MM.1S (cell line): ENCODE measurements at regions not wholly inside any gene's neighbourhood (a gene's known extent, or its start where the extent isn't known, plus 50 kb on each side); places are given as distances from the start of the nearest gene placed in this dataset.

Experiments used
- DNase-seq: peaks from one replicate; pipeline ENCODE4 v3.0.0-alpha.2; 2015
- H2AFZ ChIP-seq: fragments of 300-600 bp; sonication (generic); 2 replicates; pipeline ENCODE4 v1.6.0; 2016; ENCODE audit warnings: antibody characterized with exemption, low read length
- H3F3A ChIP-seq: fragments of 300-600 bp; sonication (generic); 2 replicates; pipeline ENCODE4 v1.6.1; 2016; ENCODE audit warnings: mild to moderate bottlenecking, antibody characterized with exemption, low read length, moderate library complexity, mixed read lengths; ENCODE audit not compliant: insufficient read depth
- H3K27ac ChIP-seq: fragments of 300-600 bp; sonication (generic); 2 replicates; pipeline ENCODE4 v1.5.1; 2016; ENCODE audit warnings: mild to moderate bottlenecking, low read length
- H3K27me3 ChIP-seq: fragments of 300-600 bp; sonication (generic); replicated peaks from 2 replicates; pipeline ENCODE4 v1.6.0; 2016; ENCODE audit warnings: low read length; ENCODE audit not compliant: insufficient read depth
- H3K36me3 ChIP-seq: fragments of 300-600 bp; sonication (generic); replicated peaks from 2 replicates; pipeline ENCODE4 v1.6.1; 2016; ENCODE audit warnings: mild to moderate bottlenecking, low read length, mixed read lengths; ENCODE audit not compliant: insufficient read depth
- H3K4me1 ChIP-seq: fragments of 300-600 bp; sonication (generic); 2 replicates; pipeline ENCODE4 v1.6.1; 2016; ENCODE audit warnings: low read length, mixed read lengths
- H3K4me2 ChIP-seq: fragments of 300-600 bp; sonication (generic); 2 replicates; pipeline ENCODE4 v1.6.0; 2016; ENCODE audit warnings: low read depth, low read length
- H3K4me3 ChIP-seq: fragments of 300-600 bp; sonication (generic); 2 replicates; pipeline ENCODE4 v1.5.1; 2016; ENCODE audit warnings: low read length, mixed read lengths
- H3K79me2 ChIP-seq: fragments of 300-600 bp; sonication (generic); 2 replicates; pipeline ENCODE4 v1.6.1; 2016; ENCODE audit warnings: mixed run types, low read length, mixed read lengths
- H3K9ac ChIP-seq: fragments of 300-600 bp; sonication (generic); 2 replicates; pipeline ENCODE4 v1.6.1; 2016; ENCODE audit warnings: low read length, mixed read lengths
- H3K9me2 ChIP-seq: fragments of 300-600 bp; sonication (generic); replicated peaks from 2 replicates; pipeline ENCODE4 v1.6.1; 2016; ENCODE audit warnings: mild to moderate bottlenecking, low read length, mixed read lengths; ENCODE audit not compliant: insufficient read depth
- H3K9me3 ChIP-seq: fragments of 300-600 bp; sonication (generic); replicated peaks from 2 replicates; pipeline ENCODE4 v1.6.1; 2016; ENCODE audit warnings: mild to moderate bottlenecking, low read length, mixed read lengths; ENCODE audit not compliant: insufficient read depth
- H4K20me1 ChIP-seq: fragments of 300-600 bp; sonication (generic); 2 replicates; pipeline ENCODE4 v1.6.1; 2016; ENCODE audit warnings: mild to moderate bottlenecking, low read length, moderate library complexity, mixed read lengths; ENCODE audit not compliant: insufficient read depth
- EZH2 ChIP-seq: fragments of 300-600 bp; sonication (generic); optimal IDR thresholded peaks from 2 replicates; pipeline ENCODE3; 2017; ENCODE audit warnings: low read depth, mild to moderate bottlenecking, antibody characterized with exemption, low read length, mixed read lengths
- EZH2phosphoT487 ChIP-seq: fragments of 300-600 bp; sonication (generic); IDR thresholded peaks from 2 replicates; pipeline ENCODE4 v1.6.1; 2018; ENCODE audit warnings: antibody characterized with exemption, low read length
- TF ChIP-seq, protein P1 (sequence below): fragments of 300-600 bp; sonication (generic); IDR thresholded peaks from 2 replicates; pipeline ENCODE4 v1.5.1; 2016; ENCODE audit warnings: antibody characterized with exemption, low read length, mixed read lengths

DNA sequence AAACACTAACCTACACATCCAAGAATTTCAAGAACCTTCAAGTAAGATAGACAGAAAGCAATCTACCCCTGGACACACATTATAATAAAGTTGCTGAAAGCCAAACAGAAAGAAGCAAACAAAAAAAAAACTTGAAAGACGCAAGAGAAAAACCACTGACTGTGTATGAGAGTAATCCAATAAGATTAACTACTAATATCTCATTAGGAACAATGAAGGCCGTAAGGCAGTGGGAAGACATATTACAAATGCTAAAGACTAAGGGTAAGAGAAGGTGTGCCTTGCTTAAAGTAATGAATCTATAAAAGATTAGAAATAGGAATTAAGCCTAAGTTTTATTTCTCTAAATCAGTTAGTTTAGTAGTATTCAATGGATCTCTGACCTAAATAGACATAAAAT is 1109.1 kb downstream of the JRKL start:
- Histone ChIP-seq H3F3A (no peaks in the 10 kb centered on the region), H3K27me3 (no peaks in the 10 kb centered on the region), H3K36me3 (no peaks in the 10 kb centered on the region), H4K20me1 (no peaks in the 10 kb centered on the region), H2AFZ (no peak overlapping the region), H3K4me3 (no peak overlapping the region), H3K4me1 (no peaks in the 10 kb centered on the region), H3K9me2 (no peaks in the 10 kb centered on the region), H3K9ac (no peak overlapping the region), H3K9me3 (no peaks in the 10 kb centered on the region), H3K79me2 (no peaks in the 10 kb centered on the region), H3K4me2 (no peak overlapping the region), H3K27ac (no peak overlapping the region)
- TF ChIP-seq EZH2phosphoT487 (no peak), EZH2 (no peak)
- TF ChIP-seq, protein P1, sequence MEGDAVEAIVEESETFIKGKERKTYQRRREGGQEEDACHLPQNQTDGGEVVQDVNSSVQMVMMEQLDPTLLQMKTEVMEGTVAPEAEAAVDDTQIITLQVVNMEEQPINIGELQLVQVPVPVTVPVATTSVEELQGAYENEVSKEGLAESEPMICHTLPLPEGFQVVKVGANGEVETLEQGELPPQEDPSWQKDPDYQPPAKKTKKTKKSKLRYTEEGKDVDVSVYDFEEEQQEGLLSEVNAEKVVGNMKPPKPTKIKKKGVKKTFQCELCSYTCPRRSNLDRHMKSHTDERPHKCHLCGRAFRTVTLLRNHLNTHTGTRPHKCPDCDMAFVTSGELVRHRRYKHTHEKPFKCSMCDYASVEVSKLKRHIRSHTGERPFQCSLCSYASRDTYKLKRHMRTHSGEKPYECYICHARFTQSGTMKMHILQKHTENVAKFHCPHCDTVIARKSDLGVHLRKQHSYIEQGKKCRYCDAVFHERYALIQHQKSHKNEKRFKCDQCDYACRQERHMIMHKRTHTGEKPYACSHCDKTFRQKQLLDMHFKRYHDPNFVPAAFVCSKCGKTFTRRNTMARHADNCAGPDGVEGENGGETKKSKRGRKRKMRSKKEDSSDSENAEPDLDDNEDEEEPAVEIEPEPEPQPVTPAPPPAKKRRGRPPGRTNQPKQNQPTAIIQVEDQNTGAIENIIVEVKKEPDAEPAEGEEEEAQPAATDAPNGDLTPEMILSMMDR = no peak
- no peak for DNase-seq

DNA sequence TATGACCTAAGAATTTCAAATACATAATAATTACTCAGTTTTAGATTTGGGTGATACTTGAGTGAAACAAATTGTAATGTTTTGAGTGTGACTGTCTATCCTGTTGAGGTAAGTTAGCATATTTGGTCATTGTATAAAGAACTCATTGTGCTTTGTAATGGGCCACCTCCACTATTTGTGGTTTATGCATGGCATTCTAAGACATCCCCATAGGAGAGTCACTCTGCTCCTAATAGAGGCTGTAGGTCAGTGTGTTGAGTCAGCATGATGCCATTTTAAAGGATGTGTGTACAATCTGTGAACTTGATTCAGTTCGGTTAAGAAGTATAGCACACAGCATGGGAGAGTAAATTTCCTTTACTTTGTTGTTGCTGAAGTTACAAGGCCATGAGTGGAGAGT is 1112.4 kb downstream of the JRKL start:
- Histone ChIP-seq H3K27ac (no peak overlapping the region), H4K20me1 (no peaks in the 10 kb centered on the region), H3K36me3 (no peaks in the 10 kb centered on the region), H2AFZ (no peak overlapping the region), H3K9me3 (no peaks in the 10 kb centered on the region), H3K27me3 (no peaks in the 10 kb centered on the region), H3K4me1 (no peaks in the 10 kb centered on the region), H3K4me3 (no peak overlapping the region), H3K79me2 (no peaks in the 10 kb centered on the region), H3F3A (no peaks in the 10 kb centered on the region), H3K9me2 (no peaks in the 10 kb centered on the region), H3K9ac (no peak overlapping the region), H3K4me2 (no peak overlapping the region)
- TF ChIP-seq EZH2 (no peak), EZH2phosphoT487 (no peak)
- TF ChIP-seq, protein P1 = no peak
- no peak for DNase-seq

DNA sequence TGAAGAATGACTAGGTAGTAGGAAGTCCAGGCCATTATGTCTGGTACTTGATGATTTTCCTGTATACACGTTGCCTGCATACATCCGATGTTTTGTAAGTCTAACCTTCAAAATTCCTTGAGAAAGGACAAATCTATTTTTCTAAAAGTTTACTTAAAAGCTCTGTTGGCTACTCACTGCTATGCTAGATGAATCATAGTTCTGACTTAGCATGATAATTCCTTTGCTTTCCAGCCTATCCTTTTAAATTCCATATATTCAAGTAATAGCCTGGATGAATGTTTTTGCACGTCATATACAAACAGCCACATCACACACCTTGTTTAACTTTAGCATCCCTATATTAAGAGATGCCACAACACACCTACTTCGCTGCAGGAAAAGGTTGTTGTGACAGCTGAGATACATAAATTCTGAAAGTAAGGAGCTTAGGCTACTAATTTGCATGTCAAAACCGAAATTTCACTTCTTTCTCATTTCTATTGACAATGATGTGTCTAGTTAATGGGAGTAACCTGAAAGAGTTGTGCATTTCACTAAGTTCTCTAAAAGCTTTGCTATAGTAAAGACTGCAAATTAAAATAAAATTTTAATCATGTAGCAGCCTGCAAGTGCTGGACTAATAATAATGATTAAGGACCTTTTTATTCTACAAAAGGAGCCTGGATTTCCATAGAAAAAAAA is 1116.4 kb downstream of the JRKL start:
- H3K4me3 ChIP-seq = no peak overlapping the region
- H2AFZ ChIP-seq = no peak overlapping the region
- H3K4me1 ChIP-seq = no peaks in the 10 kb centered on the region
- TF ChIP-seq, protein P1 = no peak
- TF ChIP-seq EZH2 = no peak
- no peak for TF ChIP-seq EZH2phosphoT487
- no peak overlapping the region for H3K9ac ChIP-seq
- peak; percentile 35 for DNase-seq
- no peaks in the 10 kb centered on the region for H3K9me3 ChIP-seq
- H3K27me3 ChIP-seq = no peaks in the 10 kb centered on the region
- no peaks in the 10 kb centered on the region for H4K20me1 ChIP-seq
- no peaks in the 10 kb centered on the region for H3K79me2 ChIP-seq
- no peak overlapping the region for H3K27ac ChIP-seq
- no peak overlapping the region for H3K4me2 ChIP-seq
- no peaks in the 10 kb centered on the region for H3K9me2 ChIP-seq
- H3K36me3 ChIP-seq = no peaks in the 10 kb centered on the region
- no peaks in the 10 kb centered on the region for H3F3A ChIP-seq
